ENCODE measurements at regions not wholly inside any gene's neighbourhood (a gene's known extent, or its start where the extent isn't known, plus 50 kb on each side); places are given as distances from the start of the nearest gene placed in this dataset.

DNA sequence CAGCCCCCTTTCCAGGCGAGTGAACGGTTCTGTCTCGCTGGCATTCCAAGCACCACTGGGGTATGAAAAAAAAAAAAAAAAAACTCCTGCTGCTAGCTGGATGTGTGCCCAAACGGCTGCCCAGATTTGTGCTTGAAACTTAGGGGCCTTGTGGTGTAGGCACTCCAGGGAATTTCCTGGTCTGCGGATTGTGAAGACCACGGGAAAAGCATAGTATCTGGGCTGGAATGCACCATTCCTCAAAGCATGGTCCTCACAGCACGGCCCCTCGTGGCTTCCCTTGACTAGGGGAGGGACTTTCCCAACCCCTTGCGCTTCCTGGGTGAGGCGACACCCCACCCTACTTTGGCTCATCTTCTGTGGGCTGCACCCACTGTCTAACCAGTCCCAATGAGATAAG, 516.8 kb upstream of the FAM241A start:
- DNase-seq = no peak

DNA sequence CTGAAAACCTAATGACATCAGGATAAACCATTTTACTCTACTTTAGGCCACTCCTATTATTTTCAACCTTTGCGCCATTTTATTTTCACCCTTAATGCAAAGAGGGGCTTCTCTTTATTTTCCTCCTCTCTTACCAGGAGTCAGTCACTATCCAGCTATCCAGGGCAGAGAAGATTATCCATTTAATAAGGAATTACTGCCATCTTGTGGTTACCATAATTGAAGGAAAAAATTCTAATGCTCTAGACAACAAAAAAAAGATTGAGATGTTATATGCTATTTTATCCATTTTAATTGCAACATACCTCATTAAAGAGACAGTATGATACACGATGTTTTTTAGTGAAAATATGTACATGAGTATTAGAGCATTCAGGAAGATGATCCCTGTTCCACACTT, 514.5 kb upstream of the FAM241A start:
- DNase-seq = peak; percentile 66

DNA sequence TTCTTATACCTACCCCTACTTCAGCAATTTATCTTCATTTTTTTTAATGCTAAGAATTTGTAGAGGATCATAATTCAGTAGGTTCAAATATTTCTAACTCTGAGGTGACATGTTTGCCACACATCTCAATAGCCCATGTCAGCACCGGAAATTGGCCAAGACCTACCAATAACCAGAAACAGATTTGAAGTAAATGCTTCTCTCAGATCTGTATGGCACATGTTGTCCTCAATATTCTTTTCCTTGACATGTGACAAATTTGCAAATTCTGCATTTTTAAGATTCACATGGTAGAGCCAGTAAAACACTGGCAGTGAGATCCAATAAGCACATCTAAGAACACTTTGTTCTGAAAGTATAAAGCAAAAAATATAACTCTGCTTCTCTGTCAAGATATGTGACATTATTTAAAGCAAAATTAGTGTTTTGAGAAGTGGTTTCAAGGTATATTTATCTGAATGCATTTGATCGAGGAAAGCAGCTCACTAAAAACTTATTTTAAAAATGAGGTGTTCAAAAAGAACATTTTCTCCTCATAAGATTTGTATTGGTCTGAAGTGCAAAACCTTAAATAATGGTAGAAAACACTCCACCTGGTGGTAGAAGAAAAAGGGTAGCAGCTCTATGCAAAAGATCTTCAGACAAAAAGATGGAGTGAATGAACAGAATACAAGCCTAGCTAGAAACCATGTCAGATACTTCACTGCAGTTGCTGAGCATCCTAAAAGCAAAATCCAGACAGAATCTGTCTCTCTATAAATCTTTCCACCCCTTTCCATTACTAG, 513.8 kb upstream of the FAM241A start:
- peak; percentile 50 for DNase-seq

DNA sequence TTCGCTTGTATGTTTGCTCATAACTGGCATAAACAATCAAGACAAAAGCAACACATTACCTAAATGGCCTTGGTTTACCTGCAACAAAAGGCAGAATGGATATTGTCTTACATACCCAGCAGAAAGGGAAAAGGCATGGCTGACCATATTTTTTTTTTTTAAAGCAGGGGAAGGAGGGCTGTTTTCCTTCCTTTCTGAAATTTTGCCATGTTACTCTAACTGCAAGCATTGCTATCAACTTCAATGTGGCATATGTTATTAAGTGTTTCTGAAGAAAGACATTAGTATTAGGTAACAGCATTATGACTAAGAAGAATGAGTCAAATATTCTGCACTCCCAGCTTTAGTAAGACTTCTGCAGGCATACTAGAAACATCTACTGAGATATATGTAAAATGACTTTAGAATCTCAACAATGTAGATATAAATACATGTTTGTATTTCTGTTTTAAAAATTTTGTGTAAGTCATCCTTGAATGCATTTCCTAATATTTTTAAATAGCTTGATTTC, 512.6 kb upstream of the FAM241A start:
- DNase-seq = peak; percentile 78

DNA sequence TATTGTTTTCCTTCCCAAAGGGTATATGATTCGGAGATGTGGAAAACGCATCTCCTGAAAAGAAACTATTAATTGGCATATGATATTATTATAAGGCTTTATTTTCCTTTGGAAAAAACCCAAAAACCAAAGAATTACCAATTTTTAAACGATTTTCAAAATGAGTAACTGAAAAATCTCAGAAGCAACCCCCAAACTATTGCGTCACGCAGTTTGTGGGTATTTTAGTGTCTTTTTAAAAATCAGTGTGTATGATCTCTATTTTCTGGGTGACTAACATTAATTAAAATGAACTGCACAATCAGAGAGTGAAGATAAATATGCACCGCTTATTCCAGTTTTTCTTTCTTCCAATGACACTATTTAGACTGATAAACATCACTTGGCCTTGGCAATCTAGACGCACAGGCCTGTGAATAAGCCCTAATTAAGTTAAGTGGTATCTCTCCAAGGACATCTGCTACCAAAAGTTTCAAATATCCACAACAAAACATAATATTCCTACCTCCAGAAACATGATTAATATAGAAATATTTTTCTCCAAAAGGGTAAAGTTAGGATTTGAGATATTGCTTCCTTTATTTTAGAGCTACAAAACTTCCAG, 511.5 kb upstream of the FAM241A start:
- no peak for DNase-seq

DNA sequence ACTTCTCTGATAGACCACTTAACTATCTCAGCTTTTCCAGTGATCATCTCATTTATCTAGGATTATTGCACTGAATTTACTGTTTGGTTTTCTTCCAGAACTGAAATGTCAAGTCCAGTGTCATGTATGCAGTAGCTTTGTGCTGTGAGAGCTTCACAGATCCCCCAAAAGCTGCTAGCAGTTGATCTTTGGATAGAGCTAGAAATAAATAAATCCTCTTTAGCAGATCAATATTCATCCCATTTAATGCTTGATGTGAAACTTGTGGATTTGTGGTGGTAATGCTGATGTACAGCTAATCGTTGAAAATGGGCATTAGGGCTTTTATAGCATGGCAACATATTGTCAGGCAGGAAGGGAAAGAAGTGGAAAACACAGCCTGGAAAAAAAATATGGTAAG, 509.6 kb upstream of the FAM241A start:
- no peak for DNase-seq

DNA sequence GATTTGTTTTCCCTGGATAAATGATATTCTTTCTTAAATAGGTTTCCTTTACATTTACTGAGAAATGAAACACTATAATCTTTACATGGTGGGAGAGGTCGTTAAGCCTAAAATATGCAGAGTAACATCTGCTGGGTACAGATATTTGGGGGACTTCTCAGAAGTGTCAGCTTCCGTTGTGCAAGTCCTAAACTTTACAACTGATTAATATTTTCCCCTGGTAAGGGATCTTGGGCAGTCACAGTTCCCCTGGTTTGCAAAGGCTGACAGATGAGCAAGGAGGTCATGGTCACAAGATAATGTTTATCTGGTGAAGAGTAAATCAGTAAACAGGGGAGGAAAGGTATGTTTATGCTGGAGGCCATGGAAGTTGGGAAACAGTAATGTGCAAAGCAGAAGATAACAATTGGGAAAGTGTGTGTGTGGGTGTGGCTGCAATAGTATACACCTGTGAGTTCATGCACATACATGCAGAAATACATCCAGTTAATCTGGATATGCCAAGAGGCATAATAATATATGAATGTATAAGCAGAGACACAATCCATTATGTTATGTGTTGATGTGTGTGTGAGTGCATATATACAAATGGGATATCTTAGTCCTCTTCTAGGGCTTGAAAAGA, 508.2 kb upstream of the FAM241A start:
- DNase-seq = no peak

DNA sequence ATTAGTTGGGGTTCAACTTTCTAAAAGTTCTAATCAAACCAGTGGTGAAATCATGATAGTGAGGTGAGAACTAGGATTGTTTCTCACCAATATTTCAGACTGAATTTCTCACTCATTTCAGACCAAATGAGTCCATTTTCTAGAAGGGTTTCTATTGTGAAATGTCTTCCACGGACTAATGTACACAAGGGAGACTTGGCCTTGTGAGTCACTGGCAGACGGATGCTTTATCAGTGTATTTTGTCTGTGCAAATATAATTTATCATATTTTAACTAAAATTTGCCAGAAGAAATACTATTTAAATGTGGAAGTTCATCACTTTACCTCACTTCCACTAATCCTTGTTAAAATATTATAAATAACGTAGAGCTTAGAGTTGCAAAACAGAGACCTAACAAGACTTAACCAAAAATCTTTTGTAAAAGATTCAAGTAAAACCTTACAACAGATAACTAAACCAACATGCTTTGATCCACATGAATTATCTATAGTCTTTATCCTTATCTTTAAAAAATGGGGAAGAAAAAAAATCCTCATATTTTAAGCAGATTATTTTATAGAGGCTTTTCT, 506.0 kb upstream of the FAM241A start:
- peak; percentile 48 for DNase-seq

DNA sequence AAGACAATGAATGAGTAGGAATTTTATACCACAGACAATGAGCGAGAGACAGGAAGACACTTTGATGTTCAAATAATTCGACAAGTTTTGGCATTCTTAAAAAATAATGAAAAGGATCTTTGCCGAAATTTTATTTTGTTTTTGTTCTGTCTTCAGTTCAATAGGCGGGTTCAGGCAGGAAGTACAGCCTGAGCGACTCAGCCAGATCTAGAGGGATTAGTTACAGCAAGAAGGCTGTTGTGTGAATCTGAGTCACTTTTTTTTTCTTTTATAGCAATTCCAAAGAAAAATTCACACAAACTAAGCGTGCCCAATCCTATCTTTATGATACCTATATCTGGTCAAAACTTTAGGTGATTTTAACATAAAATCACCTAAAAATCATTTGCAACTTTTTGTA, 505.4 kb upstream of the FAM241A start:
- DNase-seq = peak; percentile 54

DNA sequence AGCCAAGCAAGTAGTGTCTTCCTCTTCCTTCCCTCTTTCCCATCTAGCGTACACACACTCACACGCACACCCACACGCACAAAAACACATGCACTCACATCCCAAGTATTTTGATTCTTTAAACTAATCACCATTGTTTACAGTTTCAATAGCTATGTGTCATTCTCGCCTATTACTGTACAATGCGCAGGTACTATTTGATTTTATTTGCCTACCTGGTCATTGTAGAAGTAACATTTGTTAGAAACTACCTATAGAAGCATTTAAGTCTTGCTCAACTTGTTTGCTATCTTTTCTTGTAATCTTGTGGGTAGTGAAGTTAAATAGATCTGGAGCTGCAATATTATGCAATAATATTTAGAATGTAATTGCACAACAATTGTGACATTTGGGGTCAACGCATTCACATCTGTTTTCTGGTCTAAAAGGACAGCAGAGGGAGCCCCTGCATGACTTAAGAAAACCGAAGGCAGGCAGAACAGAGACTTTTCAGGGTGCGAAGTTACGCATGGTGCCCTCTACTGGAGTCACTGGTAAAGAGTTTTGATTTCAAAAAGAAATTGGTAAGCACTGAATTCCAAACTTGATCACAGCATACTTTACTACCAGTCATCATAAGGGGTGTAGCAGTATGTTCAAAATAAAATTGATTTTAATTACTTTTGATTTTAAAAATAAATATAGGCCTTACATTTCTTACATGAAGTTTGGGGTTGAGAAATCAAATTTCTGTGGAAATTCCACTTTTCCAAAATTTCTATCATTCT, 503.3 kb upstream of the FAM241A start:
- DNase-seq = peak; percentile 87

DNA sequence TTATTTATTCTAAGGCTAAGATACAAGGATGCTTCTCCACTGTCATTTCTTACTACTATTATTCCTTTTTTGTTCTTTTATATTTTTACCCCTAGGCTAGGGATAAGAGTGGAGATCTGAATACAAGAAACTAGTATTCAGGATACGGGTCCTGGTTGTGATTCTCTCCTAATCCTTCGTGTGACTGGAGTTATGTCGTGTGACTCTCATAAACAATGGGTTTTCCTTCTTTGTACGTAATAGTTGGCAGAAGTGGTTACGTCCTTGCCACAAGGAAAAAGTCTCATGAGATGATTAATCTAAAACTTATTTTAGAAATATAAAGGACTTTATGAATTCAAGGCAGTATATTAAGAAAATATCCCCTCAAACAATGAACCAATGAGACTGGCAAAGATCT, 497.2 kb upstream of the FAM241A start:
- no peak for DNase-seq

DNA sequence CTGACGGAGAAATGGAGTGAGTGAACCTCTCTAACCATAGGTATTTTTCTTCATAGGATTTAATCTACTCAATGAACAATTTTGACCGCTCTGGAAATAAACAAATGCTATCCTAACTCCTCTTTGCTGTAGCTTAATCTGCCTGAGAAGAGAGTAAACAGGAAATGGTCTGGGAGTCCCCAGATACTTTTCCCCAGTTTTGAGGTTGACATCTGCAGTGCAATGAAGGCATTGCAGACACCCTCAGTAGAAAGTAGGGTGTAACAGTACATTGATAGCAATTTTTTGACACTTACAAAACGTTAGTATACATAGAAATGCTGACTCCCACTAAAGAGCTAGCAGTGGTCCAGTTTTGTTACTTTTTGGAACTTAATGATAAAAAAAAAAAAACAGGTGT, 495.9 kb upstream of the FAM241A start:
- no peak for DNase-seq

DNA sequence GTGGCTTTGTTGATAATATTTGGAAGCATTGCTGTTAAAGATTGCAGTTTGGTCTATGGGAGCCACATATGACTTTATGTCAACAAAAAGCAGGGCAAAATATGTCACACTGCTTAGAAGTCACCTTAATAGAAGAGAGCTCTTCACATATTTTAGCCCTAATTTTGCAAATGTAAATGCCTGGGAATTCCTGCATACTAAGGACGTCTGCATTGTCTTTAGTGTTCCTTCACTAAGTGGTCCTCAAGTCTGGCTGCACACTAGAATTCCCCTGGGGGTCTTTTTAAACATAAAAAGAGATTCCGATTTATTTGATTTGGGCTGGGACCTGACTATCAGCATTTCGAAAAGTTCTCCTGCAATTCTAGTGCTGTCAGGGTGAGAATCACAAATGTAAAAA, 495.1 kb upstream of the FAM241A start:
- DNase-seq = no peak

DNA sequence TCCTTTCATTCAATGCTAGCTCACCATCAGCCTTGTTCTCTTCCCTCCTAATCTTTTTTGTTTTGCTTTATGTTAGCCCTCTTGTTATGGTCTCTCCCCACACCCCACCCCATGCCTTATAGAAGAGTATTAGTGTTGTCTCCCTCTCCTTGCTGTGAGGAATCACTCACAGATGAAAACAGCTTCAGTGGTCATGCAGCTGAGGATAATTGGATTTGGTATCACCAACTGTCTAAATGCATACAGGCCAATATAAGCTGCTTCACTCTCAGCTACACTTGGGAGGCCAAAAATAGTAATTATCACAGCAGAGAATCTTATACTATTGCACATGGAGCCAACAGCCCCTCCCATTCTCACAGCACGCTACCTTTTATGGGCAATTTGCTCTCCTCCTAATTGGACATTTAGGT, 494.6 kb upstream of the FAM241A start:
- no peak for DNase-seq

DNA sequence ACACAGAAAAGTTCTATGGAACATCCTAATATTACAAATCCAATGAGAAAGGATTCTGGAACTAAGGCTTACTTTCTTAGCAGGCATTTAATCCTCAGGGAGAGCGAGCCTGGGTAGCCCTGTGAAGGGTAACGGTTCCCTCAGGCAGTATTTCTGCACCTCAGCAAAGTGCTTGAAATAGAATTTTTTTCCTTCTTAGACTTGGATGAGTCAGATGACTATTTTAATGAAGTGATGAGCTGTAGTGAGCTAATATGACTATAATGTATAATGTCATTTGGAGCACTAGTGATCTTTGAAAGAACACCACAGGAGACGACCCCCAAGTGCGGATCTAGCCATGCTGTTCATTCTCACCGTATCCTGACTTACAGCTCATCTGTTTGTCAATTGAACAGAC, 493.0 kb upstream of the FAM241A start:
- DNase-seq = peak; percentile 25

DNA sequence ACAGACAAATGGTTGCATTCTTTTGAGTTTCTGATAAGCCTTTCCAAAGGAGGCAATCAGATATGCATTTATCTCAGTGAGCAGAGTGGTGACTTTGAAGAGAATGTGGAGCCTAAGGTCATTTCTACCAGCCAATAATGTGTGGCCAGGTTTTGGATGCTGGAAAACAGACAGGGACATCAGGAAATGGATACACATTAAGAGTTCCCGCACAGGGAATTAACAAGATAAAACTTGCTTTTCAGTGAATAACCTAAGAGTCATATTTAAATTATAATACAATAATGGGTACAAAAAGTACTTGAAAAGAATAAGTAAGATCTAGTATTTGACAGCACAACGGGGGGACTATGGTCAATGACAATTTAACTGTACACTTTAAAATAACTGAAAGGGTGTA, 492.3 kb upstream of the FAM241A start:
- DNase-seq = no peak

DNA sequence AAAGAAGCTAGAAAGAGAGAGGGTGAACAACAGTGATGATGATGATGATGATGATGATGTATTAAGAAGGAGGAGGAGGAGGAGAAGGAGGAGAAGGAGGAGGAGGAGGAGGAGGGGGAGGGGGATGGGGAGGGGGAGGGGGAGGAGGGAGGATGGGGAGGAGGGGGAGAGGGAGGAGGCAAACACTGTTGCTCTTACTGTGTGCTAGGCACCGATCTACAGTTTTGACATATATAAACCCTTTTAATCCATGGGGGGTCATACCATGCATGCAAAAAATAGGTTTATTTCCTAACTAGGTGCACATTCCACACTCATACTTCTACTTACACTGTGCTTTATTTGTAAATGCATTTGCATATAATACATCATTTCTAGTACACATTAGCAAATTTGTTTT, 482.8 kb upstream of the FAM241A start:
- DNase-seq = no peak

DNA sequence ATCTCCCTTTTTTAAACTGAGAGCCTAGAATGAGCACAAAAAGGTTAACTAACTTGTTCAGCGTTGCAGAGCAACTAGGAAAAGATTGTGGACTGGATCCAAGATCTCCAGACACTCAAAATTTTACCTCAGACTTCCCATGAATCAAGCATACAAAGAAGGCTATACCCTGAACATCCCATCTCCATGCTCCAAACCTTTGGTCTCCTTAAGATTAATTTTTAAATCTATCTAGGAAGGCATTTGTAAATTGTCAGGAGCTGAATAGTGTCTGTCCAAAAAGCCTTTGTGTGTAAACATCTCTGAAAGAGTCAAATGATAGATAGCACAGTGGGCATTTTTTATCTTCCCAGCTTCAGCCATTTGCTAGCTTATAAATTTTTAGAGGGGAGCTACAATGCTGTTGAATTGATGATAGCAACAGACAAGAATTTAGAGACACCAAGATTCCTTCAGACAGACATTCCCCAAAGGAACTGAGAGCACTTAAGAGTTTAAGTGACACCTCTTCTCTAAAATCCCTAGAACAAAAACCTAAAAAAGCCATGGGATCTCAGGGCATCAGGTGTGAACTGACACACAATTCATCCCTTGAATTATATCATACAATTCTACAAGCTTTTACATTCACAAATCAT, 480.8 kb upstream of the FAM241A start:
- no peak for DNase-seq

DNA sequence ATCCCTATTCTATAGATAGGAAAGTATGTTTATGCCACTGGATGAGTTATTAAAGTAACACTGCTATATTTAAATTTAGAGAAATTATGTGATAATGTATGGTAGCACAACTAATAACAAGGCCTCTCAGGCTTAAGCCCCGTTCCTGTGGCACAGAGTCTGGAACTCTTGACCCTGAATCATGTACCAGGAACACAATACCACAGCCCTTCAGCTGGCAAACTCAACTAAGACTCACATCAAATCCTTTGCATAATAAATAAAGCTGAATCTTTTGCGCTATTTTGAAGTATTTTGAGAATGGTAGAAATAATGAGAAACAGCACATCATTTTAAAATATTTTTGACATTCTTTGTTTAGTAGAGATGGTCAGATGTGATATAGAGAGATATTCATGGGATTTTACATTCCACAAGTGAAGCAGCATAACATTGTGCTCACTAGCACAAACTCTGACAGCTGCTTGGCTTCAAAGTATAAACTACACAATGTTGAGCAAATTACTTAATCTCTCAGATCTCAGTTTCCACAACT, 478.4 kb upstream of the FAM241A start:
- DNase-seq = peak; percentile 5

DNA sequence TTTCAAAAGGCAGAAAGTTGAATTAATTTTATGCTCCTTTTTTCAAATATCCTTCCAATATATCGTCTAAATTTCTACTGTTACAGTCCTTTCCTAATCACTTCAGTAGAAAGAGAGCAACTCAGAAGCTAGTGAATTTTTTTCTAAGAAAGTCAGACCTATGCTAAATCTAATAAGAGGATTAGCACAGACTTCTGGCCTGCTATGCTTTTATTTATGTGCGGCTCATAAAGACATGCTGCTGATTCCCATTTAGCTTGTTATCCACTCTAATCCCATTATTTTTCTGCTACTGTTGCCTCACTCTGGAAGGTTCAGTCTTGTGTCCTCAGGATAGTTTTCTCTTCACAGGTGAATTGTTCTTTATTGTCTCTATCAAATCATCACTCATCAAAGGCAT, 473.5 kb upstream of the FAM241A start:
- DNase-seq = no peak

DNA sequence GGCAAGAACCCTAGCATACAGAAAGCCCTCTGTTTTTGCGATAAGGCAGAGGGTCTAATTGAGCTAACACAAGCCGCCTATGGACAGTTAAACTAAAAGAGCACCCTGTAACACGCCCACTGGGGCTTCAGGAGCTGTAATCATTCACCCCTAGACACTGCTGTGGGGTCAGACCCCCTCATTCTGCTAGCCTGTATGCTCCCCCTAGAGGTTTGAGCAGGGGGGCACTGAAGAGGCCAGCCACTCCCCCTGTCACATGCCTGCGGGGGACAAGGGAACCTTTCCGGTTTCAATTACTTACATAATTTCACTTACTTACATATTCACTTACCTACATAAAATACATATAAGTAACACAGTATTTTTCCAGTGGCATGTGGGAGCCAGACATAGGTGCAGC, 469.5 kb upstream of the FAM241A start:
- DNase-seq = no peak

DNA sequence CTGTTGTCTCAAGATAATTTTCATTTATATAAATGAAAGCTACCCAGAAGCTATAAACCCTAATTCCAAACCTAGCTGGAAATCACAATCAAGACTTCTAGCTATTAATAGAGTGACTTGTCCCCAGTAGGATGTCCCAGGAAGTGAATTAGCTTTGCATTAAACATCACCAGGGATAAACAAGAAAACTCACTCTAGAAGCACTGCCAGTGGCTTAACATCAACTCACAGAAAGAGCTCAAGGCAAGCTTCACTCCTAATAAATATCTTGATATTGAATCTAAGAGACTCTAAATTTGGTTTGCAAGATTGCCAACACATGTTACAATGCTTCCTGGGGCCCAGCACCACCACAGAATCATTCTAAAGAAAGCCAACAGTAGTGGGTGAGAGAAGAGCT, 468.7 kb upstream of the FAM241A start:
- peak; percentile 21 for DNase-seq

Measured in fibroblast of skin of abdomen (primary cell).